ENCODE measurements at regions not wholly inside any gene's neighbourhood (a gene's known extent, or its start where the extent isn't known, plus 50 kb on each side); places are given as distances from the start of the nearest gene placed in this dataset.

- peaks cover 24% of the 10 kb centered on the region for H3K9me3 Mint-ChIP-seq
- H3K27me3 Mint-ChIP-seq (ENCODE audit: low read depth) = peaks cover 25% of the 10 kb centered on the region
- H3K4me1 Mint-ChIP-seq = peaks cover 5% of the 10 kb centered on the region
- TF ChIP-seq CTCF (IDR thresholded peaks at IDR 0.05; ENCODE audit: unreplicated experiment in 3 of 3) = no peak
- H3K27ac Mint-ChIP-seq = no peak overlapping the region
- no peaks in the 10 kb centered on the region for H3K36me3 Mint-ChIP-seq (ENCODE audit: low read depth)
- H3K4me3 Mint-ChIP-seq = no peak overlapping the region
Observed at GRCh38 chr22:47797342-47797945, 1035.0 kb downstream of the TBC1D22A start.

- H3K27me3 Mint-ChIP-seq (ENCODE audit: low read depth) = peaks cover 19% of the 10 kb centered on the region
- H3K36me3 Mint-ChIP-seq (ENCODE audit: low read depth) = no peaks in the 10 kb centered on the region
- TF ChIP-seq CTCF (IDR thresholded peaks at IDR 0.05; ENCODE audit: unreplicated experiment in 3 of 3) = no peak
- H3K27ac Mint-ChIP-seq = no peak overlapping the region
- peaks cover 5% of the 10 kb centered on the region for H3K4me1 Mint-ChIP-seq
- H3K9me3 Mint-ChIP-seq = peaks cover 24% of the 10 kb centered on the region
- H3K4me3 Mint-ChIP-seq = no peak overlapping the region
Observed at GRCh38 chr22:47796128-47796908, 1033.9 kb downstream of the TBC1D22A start.

GRCh38 chr22:47795477-47796127 lies 1033.2 kb downstream of the TBC1D22A start:
- no peak overlapping the region for H3K27ac Mint-ChIP-seq
- H3K4me1 Mint-ChIP-seq = peaks cover 5% of the 10 kb centered on the region
- H3K9me3 Mint-ChIP-seq = peaks cover 24% of the 10 kb centered on the region
- H3K27me3 Mint-ChIP-seq (ENCODE audit: low read depth) = peaks cover 19% of the 10 kb centered on the region
- TF ChIP-seq CTCF (IDR thresholded peaks at IDR 0.05; ENCODE audit: unreplicated experiment in 3 of 3) = no peak
- H3K4me3 Mint-ChIP-seq = no peak overlapping the region
- no peaks in the 10 kb centered on the region for H3K36me3 Mint-ChIP-seq (ENCODE audit: low read depth)

- H3K9me3 Mint-ChIP-seq = peaks cover 24% of the 10 kb centered on the region
- H3K27ac Mint-ChIP-seq = no peak overlapping the region
- no peak for TF ChIP-seq CTCF (IDR thresholded peaks at IDR 0.05; ENCODE audit: unreplicated experiment in 3 of 3)
- peaks cover 5% of the 10 kb centered on the region for H3K4me1 Mint-ChIP-seq
- H3K4me3 Mint-ChIP-seq = no peak overlapping the region
- H3K27me3 Mint-ChIP-seq (ENCODE audit: low read depth) = peaks cover 19% of the 10 kb centered on the region
- no peaks in the 10 kb centered on the region for H3K36me3 Mint-ChIP-seq (ENCODE audit: low read depth)
Observed at GRCh38 chr22:47794851-47795250, 1032.4 kb downstream of the TBC1D22A start.

- no peaks in the 10 kb centered on the region for H3K36me3 Mint-ChIP-seq (ENCODE audit: low read depth)
- H3K27me3 Mint-ChIP-seq (ENCODE audit: low read depth) = peaks cover 19% of the 10 kb centered on the region
- TF ChIP-seq CTCF (IDR thresholded peaks at IDR 0.05; ENCODE audit: unreplicated experiment in 3 of 3) = no peak
- no peak overlapping the region for H3K4me3 Mint-ChIP-seq
- H3K27ac Mint-ChIP-seq = no peak overlapping the region
- peaks cover 17% of the 10 kb centered on the region for H3K9me3 Mint-ChIP-seq
- peaks cover 5% of the 10 kb centered on the region for H3K4me1 Mint-ChIP-seq
Observed at GRCh38 chr22:47793304-47794101, 1031.1 kb downstream of the TBC1D22A start.

Data from nephron (organoid).